Ishikawa (cell line): ENCODE measurements at regions not wholly inside any gene's neighbourhood (a gene's known extent, or its start where the extent isn't known, plus 50 kb on each side); places are given as distances from the start of the nearest gene placed in this dataset.

Experiments used
- CEBPB ChIP-seq: IDR thresholded peaks from 2 replicates; pipeline ENCODE4 v1.6.1; 2012
- CREB1 ChIP-seq: IDR thresholded peaks from 2 replicates; pipeline ENCODE4 v1.6.1; 2012; ENCODE audit warnings: low read depth
- EGR1 ChIP-seq: IDR thresholded peaks from 2 replicates; pipeline ENCODE4 v1.6.1; 2012
- EP300 ChIP-seq: IDR thresholded peaks from 2 replicates; pipeline ENCODE4 v1.6.1; 2012; ENCODE audit warnings: borderline replicate concordance
- FOXM1 ChIP-seq: IDR thresholded peaks from 2 replicates; pipeline ENCODE4 v1.6.1; 2012; ENCODE audit warnings: low read depth, borderline replicate concordance
- MAX ChIP-seq: IDR thresholded peaks from 2 replicates; pipeline ENCODE4 v1.6.1; 2012
- NFIC ChIP-seq: IDR thresholded peaks from 2 replicates; pipeline ENCODE4 v1.6.1; 2012
- RAD21 ChIP-seq: IDR thresholded peaks from 2 replicates; pipeline ENCODE4 v1.6.1; 2012; ENCODE audit warnings: low read depth
- REST ChIP-seq: IDR thresholded peaks from 2 replicates; pipeline ENCODE4 v1.6.1; 2012; ENCODE audit warnings: low read depth, mild to moderate bottlenecking
- TAF1 ChIP-seq: IDR thresholded peaks from 2 replicates; pipeline ENCODE4 v1.6.1; 2012; ENCODE audit warnings: low read depth, mild to moderate bottlenecking
- TCF12 ChIP-seq: IDR thresholded peaks from 2 replicates; pipeline ENCODE4 v1.6.1; 2012; ENCODE audit warnings: low read depth
- TEAD4 ChIP-seq: IDR thresholded peaks from 2 replicates; pipeline ENCODE4 v1.6.1; 2012
- USF1 ChIP-seq: IDR thresholded peaks from 2 replicates; pipeline ENCODE4 v1.6.1; 2012
- YY1 ChIP-seq: IDR thresholded peaks from 2 replicates; pipeline ENCODE4 v1.6.1; 2012; ENCODE audit warnings: low read depth
- ZBTB7A ChIP-seq: IDR thresholded peaks from 2 replicates; pipeline ENCODE4 v1.6.1; 2012; ENCODE audit warnings: low read depth

GRCh38 chr6:138592749-138593123, 93.4 kb upstream of the NHSL1 start:
- no peak for TF ChIP-seq TAF1
- TF ChIP-seq RAD21: no peak
- no peak for TF ChIP-seq CREB1
- no peak for TF ChIP-seq EP300

- TF ChIP-seq REST: no peak
- TF ChIP-seq TAF1: no peak
- no peak for TF ChIP-seq YY1
- no peak for TF ChIP-seq RAD21
- TF ChIP-seq FOXM1: no peak
- no peak for TF ChIP-seq ZBTB7A
- no peak for TF ChIP-seq EGR1
- TF ChIP-seq USF1: no peak
- TF ChIP-seq MAX: no peak
- TF ChIP-seq NFIC: no peak
- TF ChIP-seq CEBPB: no peak
- no peak for TF ChIP-seq EP300
- no peak for TF ChIP-seq CREB1
- TF ChIP-seq TCF12: no peak
- no peak for TF ChIP-seq TEAD4
Observed at GRCh38 chr6:138593124-138593877, 94.0 kb upstream of the NHSL1 start.

GRCh38 chr6:138593909-138594757, 94.8 kb upstream of the NHSL1 start:
- no peak for TF ChIP-seq MAX
- no peak for TF ChIP-seq EGR1
- TF ChIP-seq REST: no peak
- no peak for TF ChIP-seq TAF1
- TF ChIP-seq CREB1: no peak
- no peak for TF ChIP-seq EP300
- TF ChIP-seq ZBTB7A: no peak
- no peak for TF ChIP-seq USF1

- no peak for TF ChIP-seq EGR1
- no peak for TF ChIP-seq CREB1
- TF ChIP-seq FOXM1: no peak
- TF ChIP-seq CEBPB: no peak
- no peak for TF ChIP-seq TCF12
- TF ChIP-seq ZBTB7A: no peak
- TF ChIP-seq TAF1: no peak
- no peak for TF ChIP-seq RAD21
- no peak for TF ChIP-seq EP300
- TF ChIP-seq TEAD4: no peak
- TF ChIP-seq USF1: no peak
- TF ChIP-seq NFIC: no peak
- TF ChIP-seq REST: no peak
- no peak for TF ChIP-seq MAX
Observed at GRCh38 chr6:138594758-138595140, 95.5 kb upstream of the NHSL1 start.
